ENCODE measurements at regions not wholly inside any gene's neighbourhood (a gene's known extent, or its start where the extent isn't known, plus 50 kb on each side); places are given as distances from the start of the nearest gene placed in this dataset.

- CTCF ChIA-PET: no interaction called here
- intact Hi-C loops (cut with micrococcal nuclease; ENCODE audit: unreplicated experiment): no loop called here
- H3K9me3 ChIP-seq (ENCODE audit: low read depth, low read length, poor library complexity, severe bottlenecking): no peaks in the 10 kb centered on the region
Observed at GRCh38 chr5:72559866-72560766, 52.9 kb upstream of the ZNF366 start.

GRCh38 chr5:72558383-72558782 is 51.2 kb upstream of the ZNF366 start:
- no TSS peak for BruUV-seq (replicated peaks)
- CTCF ChIA-PET: no interaction called here

More at GRCh38 chr5:72559866-72560766, 52.9 kb upstream of the ZNF366 start:
- Histone ChIP-seq H3K36me3 (ENCODE audit: insufficient read depth, low read length, poor library complexity, severe bottlenecking) (no peaks in the 10 kb centered on the region), H3K27ac (ENCODE audit: low read depth, low read length, poor library complexity, severe bottlenecking) (no peak overlapping the region), H3K4me1 (ENCODE audit: insufficient read depth, low read length, poor library complexity, severe bottlenecking) (peaks cover 25% of the 10 kb centered on the region), H3K4me3 (ENCODE audit: low read depth, low read length, poor library complexity, severe bottlenecking) (no peak overlapping the region), H3K27me3 (replicated peaks; ENCODE audit: insufficient read depth, low read depth, low read length, poor library complexity) (no peaks in the 10 kb centered on the region)
- POLR2A ChIA-PET (ENCODE audit: low non-redundant PET): no interaction called here
- no peak for DNase-seq (ENCODE audit: low spot score)
- TF ChIP-seq EZH2 (IDR thresholded peaks at IDR 0.05; ENCODE audit: borderline replicate concordance, low read depth, low read length, poor library complexity, severe bottlenecking) (no peak), CTCF (conservative IDR thresholded peaks at IDR 0.05; ENCODE audit: low read depth, low read length) (no peak)
- BruUV-seq (replicated peaks): no TSS peak

GRCh38 chr5:72558046-72558336 is 50.8 kb upstream of the ZNF366 start:
- Histone ChIP-seq H3K4me3 (ENCODE audit: low read depth, low read length, poor library complexity, severe bottlenecking) (no peak overlapping the region), H3K27me3 (replicated peaks; ENCODE audit: insufficient read depth, low read depth, low read length, poor library complexity) (no peaks in the 10 kb centered on the region), H3K27ac (ENCODE audit: low read depth, low read length, poor library complexity, severe bottlenecking) (no peak overlapping the region), H3K36me3 (ENCODE audit: insufficient read depth, low read length, poor library complexity, severe bottlenecking) (no peaks in the 10 kb centered on the region), H3K4me1 (ENCODE audit: insufficient read depth, low read length, poor library complexity, severe bottlenecking) (peaks cover 23% of the 10 kb centered on the region), H3K9me3 (ENCODE audit: low read depth, low read length, poor library complexity, severe bottlenecking) (no peaks in the 10 kb centered on the region)
- intact Hi-C loops (cut with micrococcal nuclease; ENCODE audit: unreplicated experiment): no loop called here
- ChIA-PET CTCF (no interaction called here), POLR2A (ENCODE audit: low non-redundant PET) (no interaction called here)
- DNase-seq (ENCODE audit: low spot score): no peak
- TF ChIP-seq EZH2 (IDR thresholded peaks at IDR 0.05; ENCODE audit: borderline replicate concordance, low read depth, low read length, poor library complexity, severe bottlenecking): no peak
- TF ChIP-seq CTCF (conservative IDR thresholded peaks at IDR 0.05; ENCODE audit: low read depth, low read length): no peak
- BruUV-seq (replicated peaks): no TSS peak

More at GRCh38 chr5:72558383-72558782, 51.2 kb upstream of the ZNF366 start:
- no peak for DNase-seq (ENCODE audit: low spot score)
- no peak overlapping the region for H3K4me3 ChIP-seq (ENCODE audit: low read depth, low read length, poor library complexity, severe bottlenecking)
- intact Hi-C loops (cut with micrococcal nuclease; ENCODE audit: unreplicated experiment): no loop called here
- TF ChIP-seq CTCF (conservative IDR thresholded peaks at IDR 0.05; ENCODE audit: low read depth, low read length): no peak
- TF ChIP-seq EZH2 (IDR thresholded peaks at IDR 0.05; ENCODE audit: borderline replicate concordance, low read depth, low read length, poor library complexity, severe bottlenecking): no peak
- H3K36me3 ChIP-seq (ENCODE audit: insufficient read depth, low read length, poor library complexity, severe bottlenecking): no peaks in the 10 kb centered on the region
- H3K4me1 ChIP-seq (ENCODE audit: insufficient read depth, low read length, poor library complexity, severe bottlenecking): peaks cover 23% of the 10 kb centered on the region
- no peak overlapping the region for H3K27ac ChIP-seq (ENCODE audit: low read depth, low read length, poor library complexity, severe bottlenecking)
- POLR2A ChIA-PET (ENCODE audit: low non-redundant PET): no interaction called here
- H3K27me3 ChIP-seq (replicated peaks; ENCODE audit: insufficient read depth, low read depth, low read length, poor library complexity): no peaks in the 10 kb centered on the region
- no peaks in the 10 kb centered on the region for H3K9me3 ChIP-seq (ENCODE audit: low read depth, low read length, poor library complexity, severe bottlenecking)
